Fibroblast of lung (primary cell): ENCODE measurements at regions not wholly inside any gene's neighbourhood (a gene's known extent, or its start where the extent isn't known, plus 50 kb on each side); places are given as distances from the start of the nearest gene placed in this dataset.

ENCODE experiments used
- CTCF ChIP-seq, 2 donors: IDR thresholded peaks in 1 of 2; conservative IDR thresholded peaks in 1 of 2; 1 replicate in 1 of 2; 2 replicates in 1 of 2; pipeline ENCODE4 v1.5.1; 2011 to 2012; ENCODE audit warnings: low read length in 2 of 2, control low read depth in 1 of 2, inconsistent platforms in 1 of 2, low read depth in 1 of 2, mild to moderate bottlenecking in 1 of 2
- EZH2 ChIP-seq: IDR thresholded peaks from 2 replicates; pipeline ENCODE4 v1.5.1; 2012; ENCODE audit warnings: low read length, control low read depth, mild to moderate bottlenecking; ENCODE audit errors: missing control alignments

GRCh38 chr7:131897016-131897789 is 340.8 kb upstream of the PODXL start:
- TF ChIP-seq CTCF (conservative IDR thresholded peaks at IDR 0.05 in 1 of 2, IDR thresholded peaks at IDR 0.05 in 1 of 2; ENCODE audit: low read depth in 1 of 2, low read length in 2 of 2) (no peak), EZH2 (no peak)
